Erythroblast (primary cell): ENCODE measurements at regions not wholly inside any gene's neighbourhood (a gene's known extent, or its start where the extent isn't known, plus 50 kb on each side); places are given as distances from the start of the nearest gene placed in this dataset.

Experiments used
- DNase-seq, 2 experiments: peaks; one replicate each; lab custom pipeline; 2025; lab: John Stamatoyannopoulos, UW
- GATA1 ChIP-seq: IDR thresholded peaks from 2 replicates; pipeline ENCODE4 v1.6.1; 2011; ENCODE audit warnings: low read depth, mild to moderate bottlenecking, control low read depth, low read length, moderate library complexity
- POLR2A ChIP-seq: IDR thresholded peaks from 2 replicates; pipeline ENCODE4 v1.6.1; 2011; ENCODE audit warnings: mild to moderate bottlenecking, low read length

DNA sequence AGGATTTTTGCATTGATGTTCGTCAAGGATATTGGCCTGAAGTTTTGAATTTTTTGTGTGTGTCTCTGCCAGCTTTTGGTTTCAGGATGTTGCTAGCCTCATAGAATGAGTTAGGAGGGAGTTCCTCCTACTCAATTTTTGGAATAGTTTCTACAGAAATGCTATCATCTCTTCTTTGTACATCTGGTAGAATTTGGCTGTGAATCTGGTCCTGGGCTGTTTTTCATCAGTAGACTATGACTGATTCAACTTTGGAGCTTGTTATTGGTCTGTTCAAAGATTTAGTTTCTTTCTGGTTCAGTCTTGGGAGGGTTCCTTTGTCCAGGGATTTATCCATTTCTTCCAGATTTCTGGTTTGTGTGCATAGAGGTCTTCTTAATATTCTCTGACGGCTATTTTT is 166.7 kb downstream of the ST6GAL2 start:
- DNase-seq: no peak
- TF ChIP-seq POLR2A (no peak), GATA1 (no peak)

DNA sequence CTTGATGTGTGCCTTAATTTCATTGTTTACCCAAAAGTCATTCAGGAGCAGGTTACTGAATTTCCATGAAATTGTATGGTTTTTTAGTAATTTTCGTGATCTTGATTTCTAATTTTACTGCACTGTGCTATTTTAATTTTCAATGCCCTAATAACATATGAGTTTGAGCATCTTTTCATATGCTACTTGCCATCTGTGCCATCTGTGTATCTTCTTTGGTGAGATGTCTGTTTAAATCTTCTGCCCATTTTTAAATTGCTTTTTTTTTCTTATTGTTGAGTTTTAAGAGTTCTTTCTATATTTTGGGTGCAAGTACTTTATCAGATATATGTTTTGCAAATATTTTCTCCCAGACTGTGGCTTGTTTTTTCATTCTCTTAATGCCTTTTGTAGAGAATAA is 165.9 kb downstream of the ST6GAL2 start:
- DNase-seq: no peak
- TF ChIP-seq GATA1 (no peak), POLR2A (no peak)

DNA sequence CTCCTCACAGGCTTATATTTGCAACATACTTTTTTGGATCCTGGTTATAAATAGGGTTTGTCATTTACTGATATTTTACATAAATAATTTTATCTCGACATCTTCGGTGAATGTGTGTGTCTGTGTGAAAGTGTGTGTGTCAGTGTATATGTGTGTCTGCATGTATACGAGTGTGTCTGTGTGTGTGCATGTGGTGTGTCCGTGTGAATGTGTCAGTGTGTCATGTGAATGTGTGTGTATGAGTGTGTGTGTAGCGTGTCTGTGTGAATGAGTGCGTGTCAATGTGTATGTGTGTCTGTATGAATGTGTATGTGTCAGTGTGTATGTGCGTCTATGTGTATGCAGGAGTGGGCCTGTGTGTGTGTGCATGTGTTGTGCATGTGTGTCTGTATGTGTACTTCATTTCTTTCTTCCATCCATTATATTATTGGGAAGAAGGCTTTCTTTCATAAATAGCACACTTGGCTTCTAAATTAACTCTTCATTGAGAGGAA is 161.6 kb downstream of the ST6GAL2 start:
- TF ChIP-seq GATA1: no peak
- no peak for TF ChIP-seq POLR2A
- DNase-seq: no peak

DNA sequence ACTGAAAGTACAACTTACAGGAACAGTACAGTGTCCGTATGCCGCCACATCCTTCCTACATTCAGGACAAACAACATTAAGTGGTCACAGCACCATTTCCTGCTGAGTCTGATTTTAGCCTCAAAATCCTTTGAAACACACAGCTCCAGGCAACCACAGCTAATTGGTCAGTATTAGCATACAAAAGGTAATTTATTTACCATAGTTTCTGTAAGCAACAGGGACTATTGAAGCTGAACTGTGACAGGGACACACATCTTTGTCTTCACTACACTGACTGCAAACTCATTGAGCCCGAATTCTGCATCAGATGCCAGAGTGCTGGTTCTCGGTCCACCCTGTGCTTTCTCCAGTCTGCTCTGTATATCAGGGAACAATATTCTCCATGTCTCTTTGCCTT is 151.8 kb downstream of the ST6GAL2 start:
- TF ChIP-seq POLR2A: no peak
- no peak for TF ChIP-seq GATA1
- no peak for DNase-seq

DNA sequence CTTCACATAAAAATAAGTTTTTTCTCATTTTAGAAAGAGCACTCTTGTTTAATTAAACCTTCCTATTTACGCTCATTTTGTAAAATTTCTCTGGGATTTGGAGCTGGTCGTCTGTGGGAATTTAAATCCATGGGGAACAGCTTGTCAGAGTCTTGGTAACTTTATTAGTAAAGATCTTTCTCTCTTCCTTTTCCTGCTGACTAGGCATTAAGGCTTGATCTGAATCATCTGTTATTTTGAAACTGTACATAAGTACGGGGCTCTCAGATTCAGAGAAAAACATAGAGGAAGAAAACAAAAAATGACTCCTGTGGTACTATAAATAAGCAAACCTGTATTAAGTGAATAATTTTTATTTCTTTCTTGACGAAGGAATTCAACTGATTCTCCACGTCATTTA is 150.2 kb downstream of the ST6GAL2 start:
- TF ChIP-seq GATA1 (no peak), POLR2A (no peak)
- DNase-seq: no peak

DNA sequence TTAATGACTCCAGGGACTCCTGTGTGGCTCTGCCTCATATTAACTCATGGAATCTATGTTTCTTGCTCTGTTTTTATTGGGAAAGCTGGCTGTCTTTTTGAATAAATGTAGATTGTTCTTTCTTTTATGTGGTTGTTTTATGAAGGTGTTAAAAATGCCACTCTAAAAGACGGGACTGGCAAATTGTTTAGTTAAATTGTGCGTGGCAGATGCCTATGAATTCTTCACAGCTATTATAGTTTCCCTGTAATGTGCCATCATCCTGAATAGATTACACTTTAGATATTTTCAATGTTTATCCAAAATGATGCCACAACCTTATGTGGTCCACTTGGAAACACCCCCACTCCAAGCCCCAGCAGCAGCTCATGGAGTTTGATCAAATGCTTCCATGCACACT is 149.7 kb downstream of the ST6GAL2 start:
- TF ChIP-seq GATA1 (no peak), POLR2A (no peak)
- no peak for DNase-seq

DNA sequence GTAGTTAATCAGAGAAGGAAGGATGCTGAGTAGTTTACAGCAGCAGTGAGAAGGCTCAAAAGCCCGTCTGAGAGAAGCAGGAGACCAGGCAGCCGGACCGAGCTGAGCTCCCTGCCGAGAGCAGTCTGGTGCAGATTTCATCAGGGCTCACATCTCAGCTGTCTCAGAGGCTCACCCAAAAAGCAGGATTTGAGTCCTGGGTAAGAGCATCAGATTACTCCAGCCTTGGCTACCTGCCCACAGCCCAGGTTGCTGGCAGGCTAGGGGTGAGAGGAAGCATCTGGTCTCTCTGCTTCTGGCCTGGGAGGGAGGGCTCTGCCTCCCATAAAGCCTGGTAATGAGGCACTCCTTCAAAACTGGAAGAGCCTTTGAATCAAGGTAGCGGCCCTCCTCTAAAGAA is 140.5 kb downstream of the ST6GAL2 start:
- no peak for DNase-seq
- TF ChIP-seq POLR2A: no peak
- TF ChIP-seq GATA1: no peak

DNA sequence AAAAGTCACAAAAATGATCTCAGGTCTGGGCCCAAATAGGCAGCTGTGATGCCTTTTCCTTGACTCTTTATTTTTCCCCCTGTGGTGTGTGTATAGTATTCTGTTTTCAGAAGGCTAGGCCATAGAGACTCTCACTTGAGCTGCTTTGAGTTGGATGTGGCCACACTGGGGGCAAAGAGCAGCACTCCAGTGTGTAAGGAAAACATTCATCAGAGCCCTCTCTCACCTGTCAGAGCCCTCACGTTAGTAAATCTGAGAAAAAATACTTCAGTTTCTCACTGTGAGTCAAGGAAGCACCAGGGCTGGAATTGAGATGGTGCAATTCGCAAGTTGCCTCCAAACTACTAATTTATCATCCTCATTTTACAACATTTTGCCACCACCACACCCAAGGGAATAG is 136.1 kb downstream of the ST6GAL2 start:
- TF ChIP-seq GATA1: no peak
- no peak for DNase-seq
